GM12892 (cell line): ENCODE measurements at regions not wholly inside any gene's neighbourhood (a gene's known extent, or its start where the extent isn't known, plus 50 kb on each side); places are given as distances from the start of the nearest gene placed in this dataset.

ENCODE experiments used
- DNase-seq: peaks from one replicate; pipeline ENCODE4 v3.0.0; 2011; ENCODE audit not compliant: insufficient read length
- FAIRE-seq: peaks from 2 replicates; lab custom pipeline; 2011; peaks lifted over from hg19 to GRCh38; lab: Jason Lieb, UNC
- POLR2A ChIP-seq: IDR thresholded peaks from 2 replicates; pipeline ENCODE4 v1.6.1; 2011; ENCODE audit warnings: low read depth, low read length, control low read depth
- POLR2AphosphoS5 ChIP-seq: IDR thresholded peaks from 2 replicates; pipeline ENCODE4 v1.6.1; 2011; ENCODE audit warnings: low read depth, low read length, control low read depth
- TAF1 ChIP-seq: IDR thresholded peaks from 2 replicates; pipeline ENCODE4 v1.6.1; 2011; ENCODE audit warnings: low read depth, mild to moderate bottlenecking, control low read depth, low read length, borderline replicate concordance

DNA sequence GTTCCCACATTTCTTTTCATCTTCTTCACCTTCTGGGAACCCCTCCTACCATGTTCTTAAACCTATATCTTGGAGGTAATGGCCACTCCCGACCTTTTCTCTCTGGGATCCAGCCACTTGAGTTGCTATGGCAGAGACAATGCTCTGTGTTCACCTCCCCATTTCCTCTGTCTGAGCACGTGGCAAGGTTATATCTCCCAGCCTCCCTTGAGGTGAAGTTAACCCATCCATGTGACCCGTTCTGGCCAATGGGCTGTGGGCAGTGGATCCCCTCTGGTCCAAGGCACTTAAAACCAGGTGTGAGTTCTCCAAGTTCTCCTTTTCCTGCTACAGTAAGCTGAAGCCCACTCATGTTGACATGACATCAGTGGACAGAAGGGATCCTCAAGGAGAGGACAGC is 261.4 kb downstream of the LRFN2 start:
- TF ChIP-seq POLR2AphosphoS5 (no peak), TAF1 (no peak), POLR2A (no peak)
- DNase-seq (no peak), FAIRE-seq (no peak)

GRCh38 chr6:40325041-40325440 is 262.1 kb downstream of the LRFN2 start:
- DNase-seq (no peak), FAIRE-seq (no peak)
- TF ChIP-seq POLR2AphosphoS5 = no peak
- TF ChIP-seq POLR2A = no peak
- TF ChIP-seq TAF1 = no peak

- TF ChIP-seq POLR2A (no peak), TAF1 (no peak), POLR2AphosphoS5 (no peak)
- FAIRE-seq (no peak), DNase-seq (no peak)
These were observed 263.1 kb downstream of the LRFN2 start for GRCh38 chr6:40323881-40324634.

DNA sequence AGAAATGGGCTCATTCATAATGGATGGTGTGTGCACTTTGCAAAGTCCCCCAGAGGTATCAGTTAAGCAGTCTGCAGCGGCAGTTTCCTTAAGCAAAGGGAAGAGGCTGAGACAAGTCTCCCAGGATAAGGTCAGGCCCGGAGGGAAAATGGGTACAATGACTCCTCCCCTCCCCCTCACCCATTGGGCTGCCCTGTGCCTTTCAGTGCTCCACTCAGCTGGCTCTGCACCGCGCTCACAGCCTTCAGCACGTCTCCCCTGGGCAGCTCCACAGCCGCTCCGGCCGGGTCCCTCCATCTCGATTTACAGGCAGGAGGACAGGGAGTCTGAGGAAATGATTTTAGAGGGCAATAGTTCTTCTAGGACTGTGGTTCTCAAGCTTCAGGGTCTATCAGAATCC is 264.8 kb downstream of the LRFN2 start:
- DNase-seq (no peak), FAIRE-seq (no peak)
- TF ChIP-seq POLR2AphosphoS5 (no peak), POLR2A (no peak), TAF1 (no peak)

DNA sequence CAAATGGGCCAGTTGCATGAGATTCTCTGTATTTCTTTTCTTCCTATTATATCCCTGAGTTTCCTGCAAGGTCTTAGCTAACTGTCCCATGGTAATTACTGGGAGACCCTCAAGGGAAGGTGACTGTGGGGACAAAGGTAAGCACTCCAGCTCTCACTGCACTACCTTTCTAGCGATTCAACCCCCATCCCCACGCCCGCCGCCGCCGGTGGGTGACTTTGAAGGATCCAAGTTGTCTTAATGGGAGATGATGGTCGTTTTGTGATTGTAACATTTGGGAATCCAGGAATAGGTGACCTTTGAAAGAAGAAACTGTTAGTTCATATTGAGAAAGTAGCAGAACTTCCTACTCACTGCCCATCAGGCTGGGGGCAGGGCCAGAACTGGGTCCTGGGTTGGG is 265.5 kb downstream of the LRFN2 start:
- TF ChIP-seq POLR2A (no peak), TAF1 (no peak)
- FAIRE-seq (no peak), DNase-seq (no peak)

DNA sequence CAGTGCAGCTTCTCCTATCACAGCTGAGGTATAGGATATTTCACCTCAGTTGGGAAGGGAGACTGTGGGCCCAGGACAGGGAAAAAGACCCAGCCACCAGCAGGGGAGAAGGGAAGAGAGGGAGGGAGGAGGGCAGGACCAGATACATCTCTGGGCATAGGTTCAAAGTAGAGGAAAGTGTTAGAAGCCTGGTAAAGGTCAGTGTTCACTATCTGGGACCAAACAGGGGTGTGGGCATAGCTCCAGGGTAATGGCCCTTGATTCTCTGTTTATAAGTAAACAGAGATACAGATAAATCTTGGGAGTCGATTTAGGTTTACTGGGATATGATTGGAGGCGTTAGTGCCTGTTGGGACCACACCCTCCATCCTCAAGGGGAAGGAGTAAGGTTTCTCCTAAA is 266.2 kb downstream of the LRFN2 start:
- no peak for TF ChIP-seq TAF1
- TF ChIP-seq POLR2A = no peak
- TF ChIP-seq POLR2AphosphoS5 = no peak
- no peak for DNase-seq
- FAIRE-seq = no peak

- TF ChIP-seq POLR2AphosphoS5 (no peak), TAF1 (no peak), POLR2A (no peak)
- DNase-seq (no peak), FAIRE-seq (no peak)
These were observed 266.7 kb downstream of the LRFN2 start for GRCh38 chr6:40320441-40320840.

DNA sequence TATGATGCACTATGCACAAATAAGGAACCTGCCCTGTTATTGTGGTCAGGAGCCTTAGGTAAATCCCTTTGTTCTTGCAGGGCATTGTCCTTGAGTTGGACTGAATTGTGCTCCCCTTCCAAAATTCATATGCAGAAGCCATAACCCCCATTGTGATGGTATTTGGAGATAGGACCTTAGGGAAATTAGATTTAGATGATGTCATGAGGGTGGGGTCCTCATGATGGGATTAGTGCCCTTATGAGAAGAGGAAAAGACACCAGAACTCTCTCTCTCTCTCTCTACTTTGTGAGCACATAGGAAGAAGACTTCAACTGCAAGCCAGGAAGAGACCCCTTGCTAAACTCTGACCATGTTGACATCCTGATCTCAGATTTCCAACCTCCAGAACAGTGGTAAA is 268.0 kb downstream of the LRFN2 start:
- DNase-seq (no peak), FAIRE-seq (no peak)
- TF ChIP-seq POLR2A = no peak

- FAIRE-seq (no peak), DNase-seq (no peak)
- TF ChIP-seq POLR2A = no peak
- TF ChIP-seq TAF1 = no peak
- no peak for TF ChIP-seq POLR2AphosphoS5
These were observed 272.1 kb downstream of the LRFN2 start for GRCh38 chr6:40315060-40315459.

- TF ChIP-seq POLR2A = no peak
- TF ChIP-seq POLR2AphosphoS5 = no peak
- TF ChIP-seq TAF1 = no peak
- DNase-seq (no peak), FAIRE-seq (no peak)
These were observed 273.6 kb downstream of the LRFN2 start for GRCh38 chr6:40313582-40313981.

DNA sequence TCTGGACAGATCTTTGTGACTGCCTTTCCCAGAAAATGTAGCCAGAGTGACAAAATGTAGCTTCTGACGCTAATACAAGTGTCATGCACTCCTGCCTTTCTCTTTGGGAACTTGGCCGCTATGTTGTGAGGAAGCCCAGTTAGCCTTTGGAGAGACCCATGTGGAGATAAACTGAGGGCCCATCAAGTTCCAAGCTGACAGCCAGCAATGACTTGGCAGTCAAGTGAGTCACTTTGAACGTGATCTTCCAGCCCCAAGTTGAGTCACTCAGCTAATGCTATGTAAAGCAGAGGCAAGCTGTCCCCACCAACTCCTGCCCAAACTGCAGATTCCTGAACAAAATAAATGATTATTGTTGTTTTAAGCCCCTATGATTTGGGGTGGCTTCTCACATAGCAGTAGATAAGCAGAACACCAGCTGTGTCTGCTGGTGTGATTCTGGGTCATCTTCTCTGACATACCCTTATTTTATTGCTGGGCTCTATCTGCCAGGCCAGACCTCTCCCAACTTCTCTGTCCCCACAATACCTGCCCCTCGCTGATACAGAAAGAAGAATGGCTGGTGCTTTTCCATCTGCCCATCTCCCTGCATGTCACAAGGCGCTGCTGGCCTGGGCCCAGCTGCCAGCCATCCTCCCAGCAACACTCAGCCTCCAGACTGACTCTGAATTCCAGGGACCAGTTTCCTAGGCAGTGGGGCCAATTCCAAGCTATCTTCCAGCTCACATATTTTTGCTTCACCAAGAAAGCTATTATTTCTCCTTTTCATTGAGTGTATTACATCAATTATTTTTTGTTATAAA is 274.8 kb downstream of the LRFN2 start:
- no peak for TF ChIP-seq TAF1
- TF ChIP-seq POLR2AphosphoS5 = no peak
- no peak for TF ChIP-seq POLR2A
- FAIRE-seq (no peak), DNase-seq (no peak)

DNA sequence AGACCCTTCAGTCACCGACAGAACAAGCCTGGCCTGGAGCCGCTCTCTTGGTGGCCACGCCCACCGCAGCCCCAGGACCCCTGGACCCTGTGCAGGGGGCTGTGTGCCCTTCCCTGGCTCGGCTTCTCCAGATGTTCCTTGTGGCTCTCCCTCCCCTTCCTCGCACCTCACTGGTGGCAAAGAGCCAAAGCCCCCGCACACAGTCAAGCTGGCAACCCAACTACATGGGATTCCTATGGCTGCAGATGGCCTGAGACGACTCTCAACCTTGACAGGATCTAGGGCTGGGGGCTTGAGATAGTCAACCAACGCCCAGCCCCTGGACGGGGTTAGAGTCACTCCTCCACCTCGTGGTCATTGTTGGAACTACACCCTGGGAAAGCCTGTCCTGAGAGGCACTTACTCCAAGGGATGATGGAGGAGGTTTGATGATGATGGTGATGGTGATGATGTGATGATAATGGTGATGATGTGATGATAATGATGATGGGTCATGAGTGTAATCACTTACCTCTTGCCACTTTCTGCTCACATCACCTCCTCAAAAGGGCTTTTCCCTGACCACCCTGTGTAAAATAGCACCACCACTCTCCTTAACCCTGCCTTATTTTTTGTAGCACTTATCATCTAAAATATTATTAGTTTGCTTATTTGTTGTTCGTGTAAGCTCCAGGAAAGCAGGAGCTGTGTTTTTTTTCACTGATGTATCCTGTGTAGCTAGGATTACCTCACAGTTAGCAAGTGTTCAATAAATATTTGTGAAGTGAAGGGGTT is 278.4 kb downstream of the LRFN2 start:
- DNase-seq (peak; percentile 58), FAIRE-seq (no peak)
- TF ChIP-seq POLR2A (no peak), TAF1 (no peak), POLR2AphosphoS5 (no peak)
